HUES64 (cell line): ENCODE measurements at regions not wholly inside any gene's neighbourhood (a gene's known extent, or its start where the extent isn't known, plus 50 kb on each side); places are given as distances from the start of the nearest gene placed in this dataset.
"Not testable (repeated sequence)": the region's sequence is repeated elsewhere in the genome, so short reads cannot be mapped to it uniquely, and the experiment has no call there.

Experiments used
- H3K27ac ChIP-seq: 2 replicates; pipeline ENCODE4 v1.7.0; 2013; ENCODE audit warnings: low read depth, low read length, inconsistent platforms
- H3K27me3 ChIP-seq: 2 replicates; pipeline ENCODE4 v1.6.1; 2013; ENCODE audit warnings: mild to moderate bottlenecking, low read length; ENCODE audit not compliant: insufficient read depth
- H3K36me3 ChIP-seq: 2 replicates; pipeline ENCODE4 v1.6.1; 2013; ENCODE audit warnings: mild to moderate bottlenecking, low read length; ENCODE audit not compliant: insufficient read depth
- H3K4me1 ChIP-seq: 2 replicates; pipeline ENCODE4 v1.6.1; 2013; ENCODE audit warnings: mild to moderate bottlenecking, low read length, moderate library complexity; ENCODE audit not compliant: insufficient read depth
- H3K4me3 ChIP-seq: 2 replicates; pipeline ENCODE4 v1.5.1; 2013; ENCODE audit warnings: mild to moderate bottlenecking, low read length, moderate library complexity
- H3K9ac ChIP-seq: 2 replicates; pipeline ENCODE4 v1.6.1; 2013; ENCODE audit warnings: mild to moderate bottlenecking, low read depth, low read length
- H3K9me3 ChIP-seq: 2 replicates; pipeline ENCODE4 v1.6.1; 2013; ENCODE audit warnings: low read depth, low read length; ENCODE audit not compliant: insufficient read depth
- WGBS: fragments of 150-250, 120-280 bp; methylation state at CpG from one replicate; pipeline ENCODE4 v1.1.7; 2013; ENCODE audit warnings: missing lambda C conversion rate; 5-methylcytosine and 5-hydroxymethylcytosine counted together

GRCh38 chr1:83410746-83411413, 588.1 kb downstream of the TTLL7 start:
- H3K27me3 ChIP-seq, result not testable (repeated sequence)

GRCh38 chr1:83406693-83407371, 592.1 kb downstream of the TTLL7 start:
- not testable (repeated sequence) for H3K9me3 ChIP-seq, H3K36me3 ChIP-seq, H3K4me3 ChIP-seq, H3K4me1 ChIP-seq, H3K27ac ChIP-seq, H3K27me3 ChIP-seq, H3K9ac ChIP-seq
- 95% methylated on average over 3 of the region's 7 CpGs for WGBS

More at GRCh38 chr1:83410746-83411413, 588.1 kb downstream of the TTLL7 start:
- 64% methylated on average over 4 of the region's 6 CpGs for WGBS
- not testable (repeated sequence) for H3K9ac ChIP-seq, H3K27ac ChIP-seq, H3K4me1 ChIP-seq, H3K9me3 ChIP-seq, H3K36me3 ChIP-seq, H3K4me3 ChIP-seq

- not testable (repeated sequence) for H3K27ac ChIP-seq, H3K9me3 ChIP-seq, H3K9ac ChIP-seq, H3K4me3 ChIP-seq, H3K36me3 ChIP-seq, H3K4me1 ChIP-seq, H3K27me3 ChIP-seq
- no CpG with 5 or more reads among the region's 1 CpG for WGBS
Measured at GRCh38 chr1:83405789-83406188, 593.1 kb downstream of the TTLL7 start.

GRCh38 chr1:83403500-83403899, 595.4 kb downstream of the TTLL7 start:
- not testable (repeated sequence) for H3K9ac ChIP-seq, H3K27me3 ChIP-seq, H3K9me3 ChIP-seq, H3K4me3 ChIP-seq, H3K27ac ChIP-seq, H3K36me3 ChIP-seq, H3K4me1 ChIP-seq
- 89% methylated on average over 4 of the region's 7 CpGs for WGBS

GRCh38 chr1:83401146-83401545, 597.8 kb downstream of the TTLL7 start:
- WGBS, result no CpG with 5 or more reads among the region's 1 CpG
- H3K27ac ChIP-seq, H3K4me3 ChIP-seq: not testable (repeated sequence)

GRCh38 chr1:83400173-83400572, 598.8 kb downstream of the TTLL7 start:
- H3K4me1 ChIP-seq, H3K9ac ChIP-seq, H3K27me3 ChIP-seq, H3K36me3 ChIP-seq, H3K4me3 ChIP-seq, H3K27ac ChIP-seq, H3K9me3 ChIP-seq: not testable (repeated sequence)

More at GRCh38 chr1:83401146-83401545, 597.8 kb downstream of the TTLL7 start:
- not testable (repeated sequence) for H3K27me3 ChIP-seq, H3K4me1 ChIP-seq, H3K36me3 ChIP-seq, H3K9me3 ChIP-seq, H3K9ac ChIP-seq

- H3K9me3 ChIP-seq, H3K27ac ChIP-seq, H3K27me3 ChIP-seq, H3K4me3 ChIP-seq, H3K9ac ChIP-seq, H3K4me1 ChIP-seq, H3K36me3 ChIP-seq: not testable (repeated sequence)
Measured at GRCh38 chr1:83398125-83398524, 600.8 kb downstream of the TTLL7 start.

GRCh38 chr1:83395130-83395529, 603.8 kb downstream of the TTLL7 start:
- not testable (repeated sequence) for H3K27ac ChIP-seq, H3K4me1 ChIP-seq, H3K36me3 ChIP-seq, H3K27me3 ChIP-seq, H3K9ac ChIP-seq, H3K4me3 ChIP-seq, H3K9me3 ChIP-seq
- WGBS, result 93% methylated on average over 5 of the region's 5 CpGs

GRCh38 chr1:83386946-83387345, 612.0 kb downstream of the TTLL7 start:
- 100% methylated on average over 1 of the region's 1 CpG for WGBS
- H3K27me3 ChIP-seq, H3K36me3 ChIP-seq: not testable (repeated sequence)

GRCh38 chr1:83383107-83383506, 615.8 kb downstream of the TTLL7 start:
- H3K4me1 ChIP-seq, H3K27ac ChIP-seq, H3K9ac ChIP-seq, H3K27me3 ChIP-seq, H3K4me3 ChIP-seq, H3K9me3 ChIP-seq, H3K36me3 ChIP-seq: not testable (repeated sequence)
- WGBS, result no CpG with 5 or more reads among the region's 2 CpGs

More at GRCh38 chr1:83386946-83387345, 612.0 kb downstream of the TTLL7 start:
- not testable (repeated sequence) for H3K9ac ChIP-seq, H3K9me3 ChIP-seq, H3K4me1 ChIP-seq, H3K27ac ChIP-seq, H3K4me3 ChIP-seq

GRCh38 chr1:83373018-83373417, 625.9 kb downstream of the TTLL7 start:
- H3K27me3 ChIP-seq, H3K4me1 ChIP-seq, H3K27ac ChIP-seq, H3K36me3 ChIP-seq, H3K9me3 ChIP-seq, H3K9ac ChIP-seq, H3K4me3 ChIP-seq: not testable (repeated sequence)
- WGBS, result 100% methylated on average over 1 of the region's 1 CpG

- H3K4me1 ChIP-seq, H3K36me3 ChIP-seq, H3K27ac ChIP-seq, H3K27me3 ChIP-seq, H3K4me3 ChIP-seq, H3K9ac ChIP-seq, H3K9me3 ChIP-seq: not testable (repeated sequence)
- WGBS, result 75% methylated on average over 2 of the region's 3 CpGs
Measured at GRCh38 chr1:83369853-83370252, 629.1 kb downstream of the TTLL7 start.
